Stomach (tissue), 8 donors: ENCODE measurements at regions not wholly inside any gene's neighbourhood (a gene's known extent, or its start where the extent isn't known, plus 50 kb on each side); places are given as distances from the start of the nearest gene placed in this dataset.

ENCODE experiments used
- DNase-seq, 2 donors: peaks; one replicate each; pipeline versions ENCODE4 v3.0.0 to v3.0.0-alpha.2; 2013 to 2019
- H3K27ac ChIP-seq, 5 donors: fragments of 200-600 bp in 4 of 5; sonication (generic) in 4 of 5; one replicate each; pipeline ENCODE4 v1.5.1; 2013 to 2019; ENCODE audit warnings: mild to moderate bottlenecking in 1 of 5, moderate library complexity in 1 of 5
- H3K27me3 ChIP-seq, 3 donors: fragments of 200-600 bp; sonication (generic); one replicate each; pipeline ENCODE4 v1.5.1; 2017 to 2019; ENCODE audit warnings: mixed run types in 1 of 3
- H3K36me3 ChIP-seq, 4 donors: fragments of 200-600 bp; sonication (generic); 1 replicate in 3 of 4; 2 replicates in 1 of 4; pipeline ENCODE4 v1.5.1; 2016 to 2019
- H3K4me1 ChIP-seq, 4 donors: fragments of 200-600 bp; sonication (generic); one replicate each; pipeline ENCODE4 v1.5.1; 2016 to 2019
- H3K4me3 ChIP-seq, 4 donors: fragments of 200-600 bp; sonication (generic) in 3 of 4; one replicate each; pipeline ENCODE4 v1.5.1; 2016 to 2019; ENCODE audit warnings: mild to moderate bottlenecking in 1 of 4
- H3K9me3 ChIP-seq, 4 donors: fragments of 200-600 bp; sonication (generic); one replicate each; pipeline ENCODE4 v1.5.1; 2016 to 2019
- CTCF ChIP-seq, 7 experiments: fragments of 450-650 bp in 4 of 7; fragments of 200-600 bp in 3 of 7; sonication (generic) in 3 of 7; IDR thresholded peaks; one replicate each; pipeline ENCODE4 v1.5.1; 2016 to 2019; ENCODE audit warnings: antibody characterized with exemption in 7 of 7, control low read depth in 2 of 7, mild to moderate bottlenecking in 1 of 7
- EP300 ChIP-seq: sonication (generic); formaldehyde crosslinking; IDR thresholded peaks from one replicate; pipeline ENCODE4 v1.6.1; 2017; ENCODE audit warnings: antibody characterized with exemption
- POLR2A ChIP-seq, 4 donors: fragments of 450-650 bp; IDR thresholded peaks; one replicate each; pipeline ENCODE4 v1.6.1; 2016; ENCODE audit warnings: antibody characterized with exemption in 4 of 4, control low read depth in 2 of 4, mild to moderate bottlenecking in 1 of 4, moderate library complexity in 1 of 4
- POLR2AphosphoS5 ChIP-seq, 3 donors: sonication (generic); formaldehyde crosslinking; IDR thresholded peaks; one replicate each; pipeline ENCODE4 v1.6.1; 2016; ENCODE audit warnings: antibody characterized with exemption in 3 of 3
- WGBS, 5 donors: extraction: QIAGEN DNeasy Blood & Tissue Kit in 3 of 5; methylation state at CpG; one replicate each; pipeline versions ENCODE4 v1.1.5 to v1.1.7; 2013 to 2018; 5-methylcytosine and 5-hydroxymethylcytosine counted together
- intact Hi-C: fragments of 100-400 bp; cut with DNase I; formaldehyde crosslinking; loops from one replicate; pipeline ENCODE4 v1.15.1; 2023; ENCODE audit warnings: low total_unique reads
- donor health status: healthy with polysubstance abuse.
- donor health status: Bipolar disorder and iron deficiency.
- donor health status: healthy.

DNA sequence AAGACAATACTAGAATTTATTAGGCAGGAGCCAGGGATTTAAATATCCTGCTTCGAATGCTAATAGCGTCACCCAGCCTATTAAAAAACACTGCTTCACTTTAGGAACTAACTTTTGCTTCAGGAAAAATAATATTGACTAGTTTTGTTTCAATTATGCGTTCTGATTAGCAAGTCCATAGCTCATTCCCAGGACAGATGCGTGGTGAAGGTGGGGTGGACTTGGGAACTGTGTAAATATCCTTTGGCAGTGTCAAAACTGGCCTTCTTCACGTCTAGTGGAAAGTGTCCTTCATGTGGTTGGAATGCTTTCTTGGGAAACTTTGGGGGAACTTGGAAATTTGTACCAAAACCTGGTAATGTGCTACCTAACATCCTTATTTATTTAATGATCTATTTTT is 474.8 kb upstream of the NOVA1 start:
- Histone ChIP-seq H3K27ac (no peak overlapping the region), H3K9me3 (no peaks in the 10 kb centered on the region), H3K36me3 (no peaks in the 10 kb centered on the region), H3K27me3 (no peaks in the 10 kb centered on the region), H3K4me3 (no peak overlapping the region), H3K4me1 (no peaks in the 10 kb centered on the region)
- intact Hi-C loops: no loop called here
- WGBS, 5 donors: 42 to 65% (median 48%) methylated on average over 5 of the region's 5 CpGs
- no peak for DNase-seq
- TF ChIP-seq POLR2A (IDR thresholded peaks at IDR 0.05): no peak
- TF ChIP-seq POLR2AphosphoS5 (IDR thresholded peaks at IDR 0.05): no peak
- TF ChIP-seq EP300: no peak
- TF ChIP-seq CTCF (IDR thresholded peaks at IDR 0.05): no peak

DNA sequence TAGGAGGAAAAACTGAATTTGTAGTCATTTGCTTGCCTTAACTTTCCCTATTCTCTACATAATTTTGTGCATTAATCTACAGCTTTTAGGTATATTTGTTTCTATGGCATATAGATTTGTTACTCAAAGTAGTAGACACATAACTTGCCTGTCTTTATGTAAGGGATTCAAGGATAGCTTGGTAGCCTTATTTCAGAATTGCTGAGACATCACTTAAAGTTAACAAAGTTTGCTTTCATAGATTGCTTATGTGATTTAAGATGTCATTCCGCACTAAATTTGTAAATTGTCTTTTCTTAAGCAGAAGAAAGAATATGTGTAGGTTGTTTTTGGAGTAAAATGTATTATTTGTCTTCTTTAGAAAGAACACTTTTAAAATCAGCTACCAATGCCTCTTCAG is 477.7 kb upstream of the NOVA1 start:
- TF ChIP-seq CTCF (IDR thresholded peaks at IDR 0.05) (no peak), POLR2AphosphoS5 (IDR thresholded peaks at IDR 0.05) (no peak), POLR2A (IDR thresholded peaks at IDR 0.05) (no peak)
- Histone ChIP-seq H3K27me3 (no peaks in the 10 kb centered on the region), H3K9me3 (no peaks in the 10 kb centered on the region), H3K36me3 (no peaks in the 10 kb centered on the region), H3K4me1 (no peaks in the 10 kb centered on the region), H3K4me3 (no peak overlapping the region), H3K27ac (no peak overlapping the region)
- intact Hi-C loops: no loop called here
- DNase-seq: no peak
- 83 to 96% (median 88%) methylated on average over 1 of the region's 1 CpG for WGBS, 5 donors

- Histone ChIP-seq H3K4me1 (no peaks in the 10 kb centered on the region), H3K27me3 (no peaks in the 10 kb centered on the region), H3K27ac (no peak overlapping the region), H3K4me3 (no peak overlapping the region), H3K9me3 (no peaks in the 10 kb centered on the region), H3K36me3 (no peaks in the 10 kb centered on the region)
- peak in 1 of 2 donors; percentile 51 for DNase-seq
- TF ChIP-seq POLR2A (IDR thresholded peaks at IDR 0.05) (no peak), EP300 (no peak), POLR2AphosphoS5 (IDR thresholded peaks at IDR 0.05) (no peak), CTCF (IDR thresholded peaks at IDR 0.05) (no peak)
- intact Hi-C loops: no loop called here
- WGBS, 5 donors: 52 to 67% (median 56%) methylated on average over 1 of the region's 1 CpG
These were observed 479.4 kb upstream of the NOVA1 start for GRCh38 chr14:27077214-27077613.

- peak in 1 of 2 donors; percentile 11 for DNase-seq
- 6 to 39% (median 13%) methylated on average over 2 of the region's 2 CpGs for WGBS, 5 donors
- no peak overlapping the region for H3K27ac ChIP-seq
- intact Hi-C loops: no loop called here
- no peaks in the 10 kb centered on the region for H3K4me1 ChIP-seq
- no peak for TF ChIP-seq EP300
- no peak for TF ChIP-seq CTCF (IDR thresholded peaks at IDR 0.05)
- no peak for TF ChIP-seq POLR2A (IDR thresholded peaks at IDR 0.05)
- TF ChIP-seq POLR2AphosphoS5 (IDR thresholded peaks at IDR 0.05): no peak
- H3K27me3 ChIP-seq: no peaks in the 10 kb centered on the region
- no peak overlapping the region for H3K4me3 ChIP-seq
- H3K9me3 ChIP-seq: no peaks in the 10 kb centered on the region
- no peaks in the 10 kb centered on the region for H3K36me3 ChIP-seq
These were observed 479.9 kb upstream of the NOVA1 start for GRCh38 chr14:27077710-27078109.

GRCh38 chr14:27078191-27078590 is 480.4 kb upstream of the NOVA1 start:
- Histone ChIP-seq H3K27me3 (no peaks in the 10 kb centered on the region), H3K27ac (no peak overlapping the region), H3K9me3 (no peaks in the 10 kb centered on the region), H3K4me1 (no peaks in the 10 kb centered on the region), H3K4me3 (no peak overlapping the region), H3K36me3 (no peaks in the 10 kb centered on the region)
- intact Hi-C loops: no loop called here
- WGBS, 5 donors: 64 to 73% (median 67%) methylated on average over 4 of the region's 4 CpGs
- DNase-seq: no peak
- no peak for TF ChIP-seq POLR2A (IDR thresholded peaks at IDR 0.05)
- TF ChIP-seq CTCF (IDR thresholded peaks at IDR 0.05): no peak
- no peak for TF ChIP-seq EP300
- no peak for TF ChIP-seq POLR2AphosphoS5 (IDR thresholded peaks at IDR 0.05)
